Islet of Langerhans (tissue), 1 donor: ENCODE measurements at regions not wholly inside any gene's neighbourhood (a gene's known extent, or its start where the extent isn't known, plus 50 kb on each side); places are given as distances from the start of the nearest gene placed in this dataset.

Experiments used
- FAIRE-seq: peaks from one replicate; lab custom pipeline; 2011; peaks lifted over from hg19 to GRCh38; lab: Jason Lieb, UNC

DNA sequence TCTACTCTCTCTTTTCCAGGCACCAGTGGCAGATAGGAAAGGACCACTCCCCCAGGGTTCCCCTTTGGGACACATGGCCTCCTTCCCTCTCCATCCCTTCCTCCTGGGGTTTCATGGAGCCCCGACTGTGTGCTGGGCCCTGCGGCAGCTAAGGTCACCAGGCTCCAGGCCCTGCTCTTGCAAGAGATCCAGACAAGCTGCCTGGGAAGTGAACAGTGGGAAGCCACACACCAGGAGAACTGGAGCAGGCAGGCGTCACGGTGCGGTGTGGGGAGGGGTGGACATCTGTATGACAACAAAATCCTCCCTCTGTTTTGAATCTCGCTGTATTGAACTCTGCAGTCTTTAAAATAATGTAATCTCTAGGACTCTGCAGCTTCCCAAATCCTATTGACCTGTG lies 330.1 kb downstream of the UQCRFS1 start:
- FAIRE-seq = no peak

DNA sequence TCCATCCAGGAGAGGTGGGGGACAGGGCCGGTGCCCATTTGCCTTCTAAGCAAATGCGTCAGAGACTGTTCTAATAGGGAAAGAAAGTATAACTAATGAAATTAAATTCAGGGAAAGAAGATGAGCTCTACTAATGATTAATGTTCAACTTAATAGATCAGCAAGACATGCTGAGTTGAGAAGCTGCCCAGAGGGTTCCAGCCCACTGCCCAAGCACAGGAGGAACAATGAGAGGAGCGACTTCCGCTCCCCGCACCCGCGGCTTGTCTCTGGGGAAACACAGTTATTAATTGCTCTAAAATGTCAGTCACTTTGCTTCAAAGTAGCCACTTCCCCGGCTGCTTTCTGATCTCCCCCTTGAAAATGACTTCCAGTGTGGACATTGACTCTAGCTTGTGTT lies 331.3 kb downstream of the UQCRFS1 start:
- no peak for FAIRE-seq

DNA sequence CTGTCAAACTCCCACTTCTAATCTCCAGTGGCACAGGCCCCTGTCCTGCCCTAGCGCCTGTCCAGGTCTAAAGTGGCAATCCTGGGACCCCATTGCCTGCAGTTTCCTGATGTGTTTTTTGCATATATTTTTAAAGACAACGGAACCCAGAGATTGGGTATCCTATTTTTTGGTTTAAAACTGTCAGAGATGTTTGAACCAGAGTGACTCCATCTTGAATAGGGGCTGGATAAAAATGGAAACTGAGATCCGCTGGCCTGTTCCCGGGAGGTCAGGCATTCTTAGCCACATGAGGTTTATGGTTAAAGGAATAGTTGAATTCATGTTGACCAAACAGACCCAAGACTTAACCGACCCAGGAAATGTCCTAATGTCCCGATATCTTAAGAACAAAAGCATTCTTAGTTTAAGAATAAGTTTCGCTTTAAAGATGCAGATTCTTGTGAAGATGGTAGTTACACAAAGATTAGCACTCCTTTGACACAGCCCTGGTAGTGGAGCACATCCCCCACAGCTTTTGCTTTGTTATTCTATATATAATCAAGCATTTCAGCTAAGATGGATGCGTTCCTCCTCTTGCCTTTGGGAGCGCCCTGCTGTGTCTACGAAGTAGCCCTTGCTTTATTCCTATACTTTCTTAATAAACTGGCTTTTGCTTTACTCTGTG lies 332.1 kb downstream of the UQCRFS1 start:
- no peak for FAIRE-seq

DNA sequence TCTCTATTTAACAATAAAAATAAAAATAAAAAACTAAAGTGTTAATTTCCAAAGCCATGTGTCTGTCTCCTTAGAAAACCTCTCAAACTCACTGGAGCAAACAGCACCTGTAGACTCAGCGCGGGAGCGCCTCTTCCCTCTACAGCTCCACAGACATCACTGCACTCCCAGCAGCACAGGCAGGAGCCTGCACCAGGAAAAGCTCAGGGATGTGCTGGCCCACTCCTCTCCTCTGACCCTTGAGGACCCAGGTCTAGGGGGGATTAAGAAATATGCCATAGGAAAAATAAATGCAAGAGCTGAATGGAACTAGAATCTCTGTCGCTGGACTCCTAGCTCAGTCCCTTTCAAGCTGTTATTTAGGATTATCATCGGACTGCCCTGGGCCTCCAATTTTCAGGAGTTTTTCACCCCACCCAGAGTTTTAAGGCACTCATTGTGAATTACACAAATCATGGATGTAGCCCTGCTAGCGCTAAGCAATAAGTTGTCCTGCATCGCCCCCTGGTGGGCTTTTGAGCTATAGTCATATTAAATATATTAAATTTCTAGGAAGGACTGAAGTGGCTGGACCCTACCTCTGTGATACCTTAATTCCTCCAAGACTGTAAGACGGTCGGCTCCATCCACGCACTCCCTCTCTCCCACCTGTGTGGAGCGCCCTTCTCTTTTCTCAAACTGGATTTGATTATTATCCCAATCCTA lies 333.9 kb downstream of the UQCRFS1 start:
- peak; percentile 95 for FAIRE-seq

DNA sequence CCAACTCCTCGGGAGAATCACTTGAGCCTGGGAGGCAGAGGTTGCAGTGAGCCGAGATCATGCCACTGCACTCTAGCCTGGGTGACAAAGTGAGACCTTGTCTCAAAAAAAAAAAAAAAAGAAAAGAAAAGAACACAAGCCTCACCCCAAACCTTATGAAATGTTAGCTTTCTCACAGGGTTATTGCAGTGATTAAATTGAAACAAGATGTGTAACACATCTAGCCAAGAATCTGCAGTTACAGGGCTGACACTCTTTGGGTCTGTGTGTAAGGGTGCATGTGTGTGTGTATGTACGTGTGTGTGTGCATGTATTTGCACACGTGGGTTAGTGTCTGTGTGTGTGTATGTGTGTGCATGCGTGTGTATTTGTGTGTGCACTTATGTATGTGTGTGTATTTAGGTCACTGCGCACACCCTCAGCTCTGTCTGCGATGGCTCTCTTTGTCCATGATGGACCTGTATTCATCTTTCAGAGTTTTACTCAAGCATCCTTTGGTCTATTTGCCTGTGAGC lies 336.3 kb downstream of the UQCRFS1 start:
- FAIRE-seq = no peak

DNA sequence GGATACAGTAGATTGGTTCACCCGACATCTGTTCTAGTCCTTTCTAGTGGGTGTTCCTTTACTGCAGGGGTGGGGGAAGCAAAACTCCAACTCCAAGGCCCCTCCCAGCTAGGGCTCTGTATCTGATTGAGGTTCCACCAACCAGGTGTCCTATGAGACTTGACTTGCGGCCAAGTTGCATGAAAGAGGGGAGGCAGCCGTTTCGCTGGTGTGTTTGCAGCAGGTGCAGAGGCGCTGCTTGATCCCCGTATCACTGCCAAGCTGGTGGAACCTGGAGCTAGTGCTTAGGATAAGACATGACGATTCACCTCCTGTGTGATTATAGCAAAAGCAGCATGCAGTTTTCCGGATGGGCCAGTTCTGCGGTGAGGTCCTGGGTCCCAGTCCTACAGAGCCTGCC lies 338.2 kb downstream of the UQCRFS1 start:
- FAIRE-seq = no peak

DNA sequence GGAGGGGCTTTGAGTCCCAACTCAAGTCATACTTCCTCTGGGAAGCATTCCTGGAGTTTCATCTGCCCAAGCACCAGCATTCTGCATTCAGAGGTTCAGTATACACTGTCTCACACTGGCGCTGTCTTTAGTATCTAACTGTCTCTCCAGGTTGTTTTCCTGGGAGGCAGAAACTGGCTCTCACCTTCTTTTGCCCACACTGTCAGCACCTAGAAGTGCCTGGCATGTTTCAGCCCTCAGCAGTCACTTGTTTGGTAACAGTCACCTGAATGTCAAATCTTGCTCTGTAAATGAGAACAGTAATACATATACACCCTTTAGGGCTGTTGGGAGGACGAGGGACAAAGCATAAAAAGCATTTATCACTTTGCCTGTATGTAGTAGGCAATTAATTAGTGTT lies 339.6 kb downstream of the UQCRFS1 start:
- FAIRE-seq = no peak

DNA sequence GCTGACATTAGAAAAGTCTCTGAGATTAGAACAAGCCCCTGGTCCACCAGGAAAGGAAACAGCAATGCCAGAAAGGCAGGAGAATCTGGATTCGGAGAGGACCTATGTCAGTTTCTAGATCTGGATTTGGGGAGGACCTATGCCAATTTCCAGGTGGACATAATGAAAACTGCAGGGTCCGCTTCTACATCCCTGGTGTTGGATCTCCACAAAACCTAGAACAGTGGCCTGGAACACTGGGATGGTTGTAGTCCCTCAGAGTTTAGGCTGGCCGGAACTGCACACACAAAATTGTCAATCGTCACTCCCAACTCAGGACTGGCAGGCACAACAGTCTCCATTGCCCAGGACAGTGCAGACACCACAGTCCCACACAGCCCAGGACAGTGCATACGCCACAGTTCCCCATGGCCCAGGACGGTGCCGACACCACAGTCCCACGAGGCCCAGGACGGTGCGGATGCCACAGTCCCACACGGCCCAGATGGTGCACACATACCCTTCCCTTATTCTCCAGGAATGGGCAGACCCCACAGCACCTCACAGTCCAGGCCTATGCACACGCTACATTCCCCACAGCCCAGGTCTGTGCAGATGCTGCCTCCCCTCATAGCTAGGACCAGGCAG lies 341.7 kb downstream of the UQCRFS1 start:
- no peak for FAIRE-seq

DNA sequence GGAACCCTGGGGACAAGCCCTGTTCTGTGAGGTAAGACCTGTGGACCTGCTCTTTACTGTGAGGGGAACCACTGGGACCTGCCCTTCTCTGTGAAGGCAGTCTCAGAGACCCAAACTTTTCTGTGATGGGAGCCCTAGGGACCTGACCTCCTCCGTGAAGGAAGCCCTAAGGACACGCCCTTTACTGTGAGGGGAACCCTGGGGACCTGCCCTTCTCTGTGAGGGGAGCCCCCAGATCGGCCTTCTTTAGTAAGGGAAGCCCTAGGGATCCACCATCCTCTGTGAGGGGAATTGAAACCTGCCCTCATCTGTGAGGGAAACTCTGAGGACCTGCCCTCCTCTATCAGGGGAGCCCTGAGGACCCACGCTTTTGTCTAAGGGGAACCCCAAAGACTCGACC lies 343.5 kb downstream of the UQCRFS1 start:
- FAIRE-seq = no peak

DNA sequence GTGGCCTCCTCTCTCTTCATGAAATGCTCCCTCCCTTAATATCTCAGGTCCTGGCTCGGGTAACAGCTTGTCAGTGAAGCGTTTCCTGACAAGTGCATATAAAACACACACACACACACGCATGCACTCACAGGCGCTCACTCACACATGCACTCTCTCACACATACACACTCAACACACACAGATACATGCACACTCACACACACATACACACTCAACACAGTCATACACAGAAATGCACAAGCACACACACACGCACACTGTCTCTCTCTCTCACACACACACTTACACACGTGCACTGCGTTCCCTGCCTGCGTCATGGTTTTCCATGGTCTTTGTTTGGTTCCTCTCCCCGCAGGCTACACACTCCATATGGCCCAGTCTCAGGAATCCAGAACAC lies 344.1 kb downstream of the UQCRFS1 start:
- no peak for FAIRE-seq

DNA sequence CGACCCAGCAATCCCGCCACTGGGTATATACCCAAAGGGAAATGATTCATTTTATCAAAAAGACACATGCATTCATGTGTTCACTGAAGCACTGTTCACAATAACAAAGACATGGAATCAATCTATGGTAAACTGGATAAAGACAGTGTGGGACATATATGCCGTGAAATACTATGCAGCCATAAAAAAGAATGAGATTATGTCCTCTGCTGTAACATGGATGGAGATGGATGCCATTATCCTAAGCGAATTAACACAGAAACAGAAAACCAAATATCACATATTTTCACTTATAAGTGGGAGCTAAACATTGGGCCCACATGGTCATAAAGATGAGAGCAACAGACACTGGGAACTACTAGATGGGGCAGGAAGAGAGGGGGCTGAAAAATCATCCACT lies 345.0 kb downstream of the UQCRFS1 start:
- no peak for FAIRE-seq

DNA sequence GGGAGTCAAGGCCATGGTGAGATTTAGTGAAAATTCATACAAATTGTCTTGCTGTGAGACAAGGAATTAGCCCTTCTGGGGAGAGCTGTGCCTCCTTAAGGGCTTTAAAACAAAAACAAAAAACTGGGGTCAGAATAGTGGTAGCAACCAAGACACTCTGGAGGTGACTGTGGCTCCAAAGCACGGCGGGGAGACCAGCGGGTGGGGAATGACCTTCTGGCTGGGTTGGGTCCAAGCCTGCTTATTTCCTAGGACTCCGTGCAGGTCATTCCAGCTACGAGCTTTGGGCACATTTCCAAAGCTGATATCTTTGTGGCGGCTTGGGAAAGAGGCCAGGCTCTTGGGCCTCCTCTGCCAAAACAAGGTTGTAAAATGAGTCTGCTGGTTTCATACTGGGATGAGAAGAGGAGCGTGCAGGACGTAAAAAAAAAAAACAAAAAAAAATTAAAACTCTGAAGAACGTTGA lies 348.3 kb downstream of the UQCRFS1 start:
- no peak for FAIRE-seq

DNA sequence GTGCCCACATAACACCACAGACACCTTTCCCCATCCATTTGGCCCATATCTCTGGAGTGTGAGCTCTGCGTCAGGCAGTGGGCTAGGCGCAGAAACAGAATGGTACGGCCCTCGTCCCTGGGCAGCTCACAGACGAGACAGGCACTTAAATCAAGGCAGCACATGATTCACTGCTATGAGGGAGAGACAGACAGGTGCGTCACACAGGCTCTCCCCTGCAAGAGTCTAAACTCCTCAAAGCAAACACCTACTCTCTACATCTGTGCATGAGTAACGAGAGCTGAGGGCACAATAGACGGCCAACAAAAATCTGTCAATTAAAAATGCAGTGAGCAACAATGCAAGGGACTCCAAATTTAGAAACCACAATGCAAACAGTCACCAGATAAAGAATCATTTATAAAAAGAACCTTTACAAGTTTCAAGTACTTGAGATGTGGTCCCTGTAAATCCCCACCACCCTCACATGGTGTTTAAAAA lies 348.9 kb downstream of the UQCRFS1 start:
- FAIRE-seq = no peak

DNA sequence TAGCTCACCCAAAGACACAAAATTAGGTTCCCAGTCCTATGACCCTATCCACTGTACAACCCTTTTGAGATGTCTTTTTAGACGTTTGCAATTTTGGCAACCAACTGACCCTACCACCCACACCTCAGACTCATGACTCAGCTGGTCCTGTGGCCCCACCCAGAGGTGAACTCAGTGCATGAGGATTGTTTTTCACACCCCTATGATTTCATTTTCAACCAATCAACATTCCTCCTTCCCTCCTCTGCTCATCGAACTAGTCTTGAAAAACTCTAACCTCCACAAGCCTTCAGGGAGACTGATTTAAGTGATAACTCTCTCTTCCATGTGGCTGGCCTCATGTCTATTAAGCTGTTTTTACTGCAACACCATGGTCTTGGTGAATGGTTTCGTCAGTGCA lies 350.7 kb downstream of the UQCRFS1 start:
- FAIRE-seq = no peak

DNA sequence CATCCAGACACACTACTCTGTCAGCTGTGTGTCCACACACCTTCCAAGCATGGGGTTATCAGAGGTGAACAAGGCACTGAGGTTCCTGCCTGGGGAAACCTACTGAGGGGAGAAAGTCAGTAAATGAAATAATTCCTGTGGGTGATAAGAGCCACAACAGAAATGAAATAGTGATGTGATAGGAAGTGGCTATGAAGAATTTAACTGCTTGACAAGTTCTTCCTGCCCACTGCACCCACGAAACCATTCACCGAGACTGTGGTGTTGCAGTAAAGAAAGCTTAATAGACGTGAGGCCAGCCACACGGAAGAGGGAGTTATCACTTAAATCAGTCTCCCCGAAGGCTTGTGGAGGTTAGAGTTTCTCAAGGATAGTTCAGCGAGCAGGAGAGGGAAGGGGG lies 353.1 kb downstream of the UQCRFS1 start:
- no peak for FAIRE-seq

DNA sequence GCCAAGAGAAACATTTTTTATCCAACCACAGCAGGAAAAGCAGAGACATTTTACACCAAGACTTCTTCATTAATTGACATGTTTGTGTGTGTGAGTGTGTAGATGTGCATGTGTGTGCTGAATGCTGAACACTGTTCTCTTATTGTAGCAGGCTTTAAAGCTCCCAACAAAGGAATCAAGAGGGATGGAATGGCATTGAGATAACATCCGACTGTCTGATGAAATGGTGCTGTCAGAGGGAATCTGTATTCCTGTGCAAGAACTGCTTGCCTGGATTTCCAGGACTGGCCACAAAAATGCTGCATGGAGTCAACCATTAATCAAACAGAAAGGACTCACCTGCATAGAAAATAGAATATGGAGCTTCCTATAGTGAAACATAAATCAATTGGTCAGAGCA lies 354.0 kb downstream of the UQCRFS1 start:
- FAIRE-seq = no peak

DNA sequence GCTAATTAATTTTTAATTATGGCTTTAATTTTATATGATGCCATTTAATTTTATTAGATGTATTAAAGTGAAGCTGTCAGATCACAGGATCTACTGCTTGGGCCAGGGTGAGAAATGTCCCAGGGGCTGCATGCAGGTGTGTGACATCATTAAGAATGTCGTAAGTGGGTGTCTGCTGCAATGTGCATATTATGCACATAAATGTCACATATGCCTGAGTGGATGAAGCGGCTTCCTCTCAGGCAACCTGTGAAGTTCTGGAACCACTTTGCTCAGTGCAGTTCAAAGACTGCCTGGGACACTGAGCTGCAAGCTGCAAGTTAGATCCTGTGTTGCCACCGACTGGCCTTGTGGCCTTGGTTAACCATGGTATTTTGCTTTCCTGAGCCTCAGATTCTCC lies 355.0 kb downstream of the UQCRFS1 start:
- no peak for FAIRE-seq

DNA sequence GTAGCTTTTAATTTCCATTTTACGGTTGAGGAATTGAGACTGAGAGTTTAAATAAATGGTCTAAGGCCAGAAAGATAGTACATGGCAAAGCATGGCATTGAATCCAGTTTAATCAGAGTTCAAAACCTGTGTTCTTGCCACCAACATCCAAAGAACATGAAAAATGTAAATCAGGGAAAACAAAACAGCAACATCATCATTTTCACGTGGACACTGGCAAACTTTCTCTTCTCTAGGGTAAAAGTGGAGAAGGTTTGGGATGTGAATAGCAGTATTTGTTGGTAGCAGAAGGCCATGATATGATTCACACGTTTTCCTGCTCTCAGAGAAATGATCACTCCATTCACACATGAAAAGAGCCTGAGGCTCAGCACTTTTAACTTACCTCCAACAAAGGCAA lies 357.7 kb downstream of the UQCRFS1 start:
- no peak for FAIRE-seq

DNA sequence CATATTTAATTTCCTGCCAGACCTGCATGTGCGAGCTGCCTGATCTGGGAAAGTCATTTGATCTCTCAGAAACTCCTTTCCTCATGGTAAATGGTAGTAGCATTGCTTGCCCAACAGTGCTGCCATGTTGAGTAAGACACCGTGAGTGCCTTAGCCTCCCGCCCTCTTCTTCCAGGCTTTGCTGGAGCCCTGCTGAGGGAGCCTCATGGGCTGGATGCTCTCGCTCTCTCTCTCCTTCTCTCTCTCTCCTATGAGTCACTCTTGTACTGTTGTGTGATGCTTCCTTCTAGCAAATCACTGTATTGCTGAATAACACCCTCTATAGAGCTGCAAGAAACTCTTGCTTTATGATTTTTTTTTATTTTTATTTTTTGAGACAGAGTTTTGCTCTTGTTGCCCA lies 365.5 kb downstream of the UQCRFS1 start:
- FAIRE-seq = no peak

DNA sequence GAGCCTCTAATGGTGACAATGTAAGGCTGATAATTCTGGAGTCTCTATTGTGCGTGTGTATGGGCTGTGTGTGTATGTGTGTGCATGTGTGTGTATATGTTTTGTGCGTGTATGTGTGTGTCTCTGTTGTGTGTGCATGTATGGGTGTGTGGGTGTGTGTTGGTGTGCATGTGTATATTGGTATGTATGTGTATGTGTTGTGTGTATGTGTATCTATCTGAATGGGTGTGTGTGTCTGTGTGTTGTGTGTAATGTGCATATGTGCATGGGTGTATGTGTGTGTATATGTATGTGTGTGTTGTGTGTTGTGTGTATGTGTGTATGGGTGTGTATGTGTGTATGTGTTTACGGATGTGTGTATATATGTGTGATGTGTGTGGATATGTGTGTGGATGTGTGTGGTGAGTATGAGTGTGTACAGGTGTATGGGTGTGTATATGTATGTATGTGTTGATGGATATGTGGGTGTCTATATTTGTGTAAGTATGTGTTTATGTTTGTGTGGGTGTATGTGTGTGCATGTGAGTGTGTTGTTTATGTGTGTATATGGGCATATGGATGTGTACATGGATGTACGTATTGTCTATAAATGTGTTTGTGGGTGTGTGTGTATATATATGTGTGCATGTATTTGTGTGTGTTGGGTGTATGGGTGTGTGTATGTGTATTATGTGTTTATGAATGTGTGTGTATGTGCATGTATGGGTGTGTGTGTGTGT lies 366.7 kb downstream of the UQCRFS1 start:
- no peak for FAIRE-seq

DNA sequence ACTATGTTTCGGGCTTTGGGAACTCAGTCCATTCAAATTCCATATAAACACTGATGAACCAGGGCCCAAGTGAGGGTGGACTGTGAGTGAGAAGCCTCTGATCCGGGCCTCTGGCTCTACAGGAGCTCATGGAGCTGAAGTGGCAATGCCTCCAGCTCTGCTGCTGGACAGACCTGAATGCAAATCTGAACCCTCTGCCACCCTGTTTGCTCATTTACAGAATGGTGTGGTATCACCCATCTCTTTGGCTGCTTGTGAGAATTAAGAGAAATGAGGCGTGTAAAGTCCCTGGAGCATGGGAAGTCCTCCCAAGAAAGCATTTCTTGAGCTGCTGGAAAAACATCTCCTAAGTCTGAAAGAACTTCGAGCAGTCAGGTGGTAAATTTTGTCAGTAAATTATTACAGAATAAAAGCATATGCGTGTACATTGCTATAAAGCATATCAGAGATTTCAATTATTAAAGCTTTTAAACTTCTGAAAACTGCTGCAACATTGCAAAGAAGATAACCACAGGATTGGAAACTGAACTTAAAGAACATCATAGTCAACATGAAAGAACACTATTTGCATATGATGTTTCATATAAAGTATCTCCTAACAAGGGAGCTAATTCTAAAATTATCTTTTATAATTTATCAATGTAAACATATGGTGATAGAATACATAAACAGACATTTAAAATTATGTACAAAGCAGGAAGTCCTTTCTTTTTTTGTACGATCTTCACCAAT lies 369.0 kb downstream of the UQCRFS1 start:
- no peak for FAIRE-seq

DNA sequence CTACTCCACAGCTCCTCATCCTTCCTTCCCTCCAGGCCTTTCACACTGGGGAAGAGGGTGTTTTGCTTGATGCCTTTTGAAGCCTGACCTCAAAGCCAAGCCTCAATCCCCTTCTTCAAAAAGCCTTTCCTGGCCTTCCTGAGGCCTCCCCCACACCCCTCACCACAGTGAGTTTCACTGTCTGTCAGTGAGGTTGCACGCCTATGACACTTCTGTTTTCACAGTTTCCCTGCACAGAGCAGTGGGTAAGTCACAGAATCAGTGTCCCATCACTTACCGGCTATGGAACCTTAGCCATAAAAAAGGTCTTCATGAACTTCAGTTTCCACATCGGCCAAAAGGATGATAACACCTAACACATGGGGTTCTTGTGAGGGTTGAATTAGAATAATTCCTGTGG lies 371.4 kb downstream of the UQCRFS1 start:
- no peak for FAIRE-seq
